Gastroesophageal sphincter (tissue), 4 donors: ENCODE measurements at regions not wholly inside any gene's neighbourhood (a gene's known extent, or its start where the extent isn't known, plus 50 kb on each side); places are given as distances from the start of the nearest gene placed in this dataset.

Source experiments
- ATAC-seq: fragments of 150-250 bp; one replicate; pipeline ENCODE4 v1.9.1; 2016; ENCODE audit warnings: mild to moderate bottlenecking, moderate library complexity
- H3K27ac ChIP-seq, 4 donors: fragments of 200-600 bp; sonication (generic) in 3 of 4; 1 replicate in 3 of 4; 2 replicates in 1 of 4; pipeline ENCODE4 v1.5.1; 2016 to 2019
- H3K27me3 ChIP-seq: fragments of 200-600 bp; sonication (generic); one replicate; pipeline ENCODE4 v1.5.1; 2019
- H3K36me3 ChIP-seq, 2 donors: fragments of 200-600 bp; sonication (generic); one replicate each; pipeline ENCODE4 v1.5.1; 2019; ENCODE audit warnings: control low read depth in 1 of 2
- H3K4me1 ChIP-seq, 3 donors: fragments of 200-600 bp; sonication (generic); 1 replicate in 2 of 3; 2 replicates in 1 of 3; pipeline ENCODE4 v1.5.1; 2016 to 2019; ENCODE audit warnings: control low read depth in 2 of 3
- H3K4me3 ChIP-seq, 2 donors: fragments of 200-600 bp; sonication (generic); one replicate each; pipeline ENCODE4 v1.5.1; 2019; ENCODE audit warnings: mild to moderate bottlenecking in 1 of 2, moderate library complexity in 1 of 2
- H3K9me3 ChIP-seq, 3 donors: fragments of 200-600 bp; sonication (generic); one replicate each; pipeline ENCODE4 v1.5.1; 2017 to 2019; ENCODE audit warnings: control low read depth in 2 of 3
- CTCF ChIP-seq, 4 experiments: fragments of 200-600 bp in 2 of 4; fragments of 450-650 bp in 2 of 4; sonication (generic) in 1 of 4; IDR thresholded peaks; one replicate each; pipeline ENCODE4 v1.5.1; 2017 to 2019; ENCODE audit warnings: antibody characterized with exemption in 4 of 4, mild to moderate bottlenecking in 2 of 4, moderate library complexity in 2 of 4
- EP300 ChIP-seq: sonication (generic); formaldehyde crosslinking; IDR thresholded peaks from one replicate; pipeline ENCODE4 v1.6.1; 2017; ENCODE audit warnings: antibody characterized with exemption, mild to moderate bottlenecking
- POLR2A ChIP-seq, 2 donors: fragments of 450-650 bp; IDR thresholded peaks; one replicate each; pipeline ENCODE4 v1.6.1; 2017; ENCODE audit warnings: antibody characterized with exemption in 2 of 2, mild to moderate bottlenecking in 2 of 2, moderate library complexity in 1 of 2
- POLR2AphosphoS5 ChIP-seq: sonication (generic); formaldehyde crosslinking; IDR thresholded peaks from one replicate; pipeline ENCODE4 v1.6.1; 2017; ENCODE audit warnings: antibody characterized with exemption
- WGBS, 2 donors: methylation state at CpG; one replicate each; pipeline ENCODE4 v1.1.5; 2018; ENCODE audit warnings: low coverage in 1 of 2; 5-methylcytosine and 5-hydroxymethylcytosine counted together

- H3K27ac ChIP-seq: no peak overlapping the region
- H3K36me3 ChIP-seq: no peaks in the 10 kb centered on the region
- no peaks in the 10 kb centered on the region for H3K27me3 ChIP-seq
- 65 to 67% methylated on average over 2 of the region's 2 CpGs for WGBS, 2 donors
- H3K9me3 ChIP-seq: no peaks in the 10 kb centered on the region
- TF ChIP-seq POLR2A (IDR thresholded peaks at IDR 0.05): no peak
- no peak for TF ChIP-seq CTCF (IDR thresholded peaks at IDR 0.05)
- no peak for TF ChIP-seq POLR2AphosphoS5
- no peak for TF ChIP-seq EP300
- H3K4me1 ChIP-seq: no peaks in the 10 kb centered on the region
- H3K4me3 ChIP-seq: no peak overlapping the region
- no peak for ATAC-seq
Observed at GRCh38 chr11:13837286-13837685, 125.2 kb upstream of the SPON1 start.

GRCh38 chr11:13841393-13841792 is 121.1 kb upstream of the SPON1 start:
- no peaks in the 10 kb centered on the region for H3K36me3 ChIP-seq
- whole genome bisulfite sequencing, 2 donors: 65 to 77% methylated on average over 3 of the region's 3 CpGs
- H3K27ac ChIP-seq: no peak overlapping the region
- no peak overlapping the region for H3K4me3 ChIP-seq
- ATAC-seq: no peak
- H3K9me3 ChIP-seq: no peaks in the 10 kb centered on the region
- no peaks in the 10 kb centered on the region for H3K27me3 ChIP-seq
- no peaks in the 10 kb centered on the region for H3K4me1 ChIP-seq
- TF ChIP-seq POLR2AphosphoS5 (no peak), POLR2A (IDR thresholded peaks at IDR 0.05) (no peak), EP300 (no peak), CTCF (IDR thresholded peaks at IDR 0.05) (no peak)

GRCh38 chr11:13848031-13848430 is 114.5 kb upstream of the SPON1 start:
- no peak overlapping the region for H3K27ac ChIP-seq
- no peaks in the 10 kb centered on the region for H3K4me1 ChIP-seq
- no peaks in the 10 kb centered on the region for H3K9me3 ChIP-seq
- no peaks in the 10 kb centered on the region for H3K36me3 ChIP-seq
- peaks cover 11% of the 10 kb centered on the region for H3K27me3 ChIP-seq
- H3K4me3 ChIP-seq: no peak overlapping the region
- no peak for TF ChIP-seq POLR2A (IDR thresholded peaks at IDR 0.05)
- no peak for TF ChIP-seq CTCF (IDR thresholded peaks at IDR 0.05)
- no peak for TF ChIP-seq EP300
- TF ChIP-seq POLR2AphosphoS5: no peak
- no peak for ATAC-seq

- Histone ChIP-seq H3K27me3 (peaks cover 11% of the 10 kb centered on the region), H3K4me3 (no peak overlapping the region), H3K36me3 (no peaks in the 10 kb centered on the region), H3K27ac (no peak overlapping the region), H3K4me1 (no peaks in the 10 kb centered on the region), H3K9me3 (no peaks in the 10 kb centered on the region)
- 58 to 80% methylated on average over 1 to 5 of the region's 5 CpGs for WGBS, 2 donors
- no peak for ATAC-seq
- no peak for TF ChIP-seq EP300
- TF ChIP-seq POLR2AphosphoS5: no peak
- TF ChIP-seq CTCF (IDR thresholded peaks at IDR 0.05): no peak
- TF ChIP-seq POLR2A (IDR thresholded peaks at IDR 0.05): no peak
Observed at GRCh38 chr11:13850231-13851005, 112.1 kb upstream of the SPON1 start.

DNA sequence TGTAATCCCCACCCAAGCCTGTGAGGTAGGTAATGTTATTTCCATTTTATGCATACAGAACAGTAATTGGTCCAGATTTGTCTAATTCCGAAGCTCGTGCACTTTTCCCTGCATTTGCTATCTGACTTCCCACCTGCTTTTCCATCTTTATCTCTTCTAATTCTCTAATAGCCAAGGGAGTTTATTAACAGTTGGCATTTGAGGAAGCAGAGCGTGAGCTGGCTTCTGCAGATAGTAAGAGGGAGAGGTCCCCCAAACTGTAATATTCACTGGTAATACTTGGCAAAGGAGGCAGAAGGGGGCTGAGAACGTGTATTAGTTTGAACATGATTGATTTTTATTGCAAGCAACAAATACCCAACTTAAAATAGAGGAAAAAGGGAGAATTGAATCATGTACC is 110.8 kb upstream of the SPON1 start:
- Histone ChIP-seq H3K9me3 (no peaks in the 10 kb centered on the region), H3K27me3 (peaks cover 18% of the 10 kb centered on the region), H3K4me3 (no peak overlapping the region), H3K4me1 (no peaks in the 10 kb centered on the region), H3K36me3 (no peaks in the 10 kb centered on the region), H3K27ac (no peak overlapping the region)
- WGBS, 2 donors: 59 to 70% methylated on average over 4 of the region's 4 CpGs
- ATAC-seq: no peak
- TF ChIP-seq POLR2A (IDR thresholded peaks at IDR 0.05) (no peak), CTCF (IDR thresholded peaks at IDR 0.05) (no peak)
